HG02981 (cell line): ENCODE measurements at regions not wholly inside any gene's neighbourhood (a gene's known extent, or its start where the extent isn't known, plus 50 kb on each side); places are given as distances from the start of the nearest gene placed in this dataset.

Experiments
- ATAC-seq: cut with Tn5 transposase; IDR thresholded peaks from one replicate; pipeline ENCODE4 v1.9.1; 2021; ENCODE audit warnings: mild to moderate bottlenecking, moderate library complexity; ENCODE audit not compliant: unreplicated experiment

DNA sequence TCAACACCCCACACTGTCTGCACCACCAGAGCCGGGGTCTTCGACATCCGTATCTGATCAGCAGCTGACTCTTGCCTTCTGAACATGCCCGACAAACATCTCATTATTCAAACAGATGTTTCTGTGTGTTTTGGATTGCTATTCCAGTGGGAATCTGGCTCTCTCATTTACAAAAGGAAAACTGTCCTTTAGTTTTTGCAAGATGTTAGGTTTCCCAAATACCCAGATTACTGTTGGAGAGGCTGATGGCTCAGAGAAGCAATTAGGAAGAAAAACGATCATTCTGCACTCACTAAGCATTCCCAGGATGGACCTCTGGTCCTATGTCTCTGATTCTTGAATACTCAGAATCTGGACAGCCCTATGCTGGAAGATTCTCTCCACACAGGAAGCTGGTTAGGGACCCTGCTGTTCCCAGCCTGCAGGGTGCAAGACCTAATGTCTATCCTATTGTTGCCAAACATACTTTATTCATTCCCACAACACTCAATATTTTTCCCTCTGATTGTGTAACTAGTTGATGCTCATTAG is 532.9 kb downstream of the CDH26 start:
- ATAC-seq = no peak

DNA sequence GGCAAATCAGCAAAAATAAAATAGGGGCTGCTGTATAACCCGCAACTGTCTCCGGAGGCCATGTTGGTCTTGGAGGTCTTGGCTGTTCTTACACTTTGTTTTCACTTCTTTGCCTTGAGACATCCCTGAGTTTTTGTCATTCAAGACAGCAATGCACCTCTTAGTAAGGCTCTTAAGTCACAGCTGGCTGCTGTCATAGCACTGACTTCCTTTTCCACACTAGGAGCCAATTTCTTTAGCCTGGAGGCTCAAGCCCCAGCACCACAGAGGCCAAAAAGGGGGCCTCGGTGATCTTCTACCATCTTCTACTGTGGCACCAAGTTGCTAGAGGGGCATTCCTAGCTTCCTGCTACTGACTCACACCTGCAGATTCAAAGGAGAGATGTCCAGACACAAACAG is 536.3 kb downstream of the CDH26 start:
- no peak for ATAC-seq

DNA sequence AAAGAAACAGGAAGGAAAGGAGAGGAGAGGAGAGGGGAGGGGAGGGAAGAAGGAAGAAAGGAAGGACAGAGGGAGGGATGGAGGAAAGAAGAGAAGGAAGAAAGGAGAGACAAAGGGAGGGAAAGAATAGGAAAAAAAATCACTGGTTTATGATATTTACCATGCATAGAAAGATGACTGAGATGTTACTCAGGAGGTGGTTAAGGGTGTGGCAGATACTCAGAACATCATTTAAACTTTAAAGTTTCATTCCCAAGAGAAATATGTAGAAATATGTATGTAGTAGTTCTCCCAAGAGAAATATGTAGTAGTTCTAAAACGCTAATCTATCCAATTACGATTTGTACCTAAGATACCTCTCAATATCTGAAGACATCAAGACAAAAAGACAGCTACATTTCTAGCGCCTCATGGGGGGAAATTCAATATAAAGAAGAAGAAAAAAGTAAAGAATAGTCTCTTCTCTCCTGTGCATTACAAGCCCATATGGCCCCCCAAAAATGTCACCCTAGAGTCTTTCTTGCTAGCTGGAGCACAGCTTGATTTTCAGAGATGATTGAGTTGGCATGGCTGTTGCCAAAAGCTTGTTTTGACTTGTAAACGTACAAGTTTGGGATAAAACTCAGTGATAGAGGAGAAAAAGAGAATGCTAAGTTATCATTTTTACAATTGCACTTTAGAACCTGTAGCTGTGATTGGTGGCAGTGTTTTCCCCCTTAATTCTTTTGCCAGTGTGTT is 539.2 kb downstream of the CDH26 start:
- no peak for ATAC-seq

GRCh38 chr20:60500038-60500701 is 541.9 kb downstream of the CDH26 start:
- ATAC-seq = no peak

GRCh38 chr20:60501048-60501447 is 542.8 kb downstream of the CDH26 start:
- ATAC-seq = no peak

DNA sequence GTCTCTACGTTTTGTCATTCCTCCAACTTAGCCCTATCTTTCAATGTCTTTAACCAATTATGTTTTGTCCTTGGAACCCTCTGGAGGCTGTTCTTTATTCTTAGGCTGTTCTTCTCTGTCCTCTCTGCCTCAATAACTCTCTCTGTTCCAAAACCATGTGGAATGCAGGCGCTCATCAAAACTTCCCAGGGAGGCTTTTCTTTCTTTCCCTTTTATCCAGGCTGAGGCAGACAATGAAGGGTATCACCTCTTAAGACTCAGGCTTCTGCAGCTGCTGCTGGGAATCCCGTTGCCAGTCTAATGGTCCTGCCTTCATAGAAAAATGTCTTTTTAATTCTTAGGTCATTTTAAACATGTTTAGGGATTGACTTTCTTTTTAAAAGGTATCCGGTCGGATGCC is 544.7 kb downstream of the CDH26 start:
- no peak for ATAC-seq

DNA sequence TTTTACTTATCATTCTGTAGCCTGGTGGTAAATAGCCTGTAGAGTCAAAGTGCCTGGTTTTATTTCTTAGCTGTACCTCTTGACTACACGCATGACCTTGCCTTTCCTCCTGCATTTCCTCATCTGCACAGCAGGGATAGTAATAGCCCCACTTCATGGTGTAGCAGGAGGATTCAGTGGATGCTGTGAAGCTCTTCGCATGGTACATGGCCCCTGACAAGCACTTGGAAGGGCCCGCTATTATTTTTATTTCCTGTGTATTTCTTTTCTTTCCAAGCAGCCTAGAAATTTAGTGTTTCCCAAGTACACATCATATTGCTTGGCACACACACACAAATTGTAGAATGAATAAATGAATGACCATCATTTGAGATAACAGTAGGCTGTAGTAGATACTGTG is 547.2 kb downstream of the CDH26 start:
- ATAC-seq = no peak

- no peak for ATAC-seq
These were observed 547.8 kb downstream of the CDH26 start for GRCh38 chr20:60506061-60506460.

- no peak for ATAC-seq
These were observed 549.0 kb downstream of the CDH26 start for GRCh38 chr20:60507087-60507694.

DNA sequence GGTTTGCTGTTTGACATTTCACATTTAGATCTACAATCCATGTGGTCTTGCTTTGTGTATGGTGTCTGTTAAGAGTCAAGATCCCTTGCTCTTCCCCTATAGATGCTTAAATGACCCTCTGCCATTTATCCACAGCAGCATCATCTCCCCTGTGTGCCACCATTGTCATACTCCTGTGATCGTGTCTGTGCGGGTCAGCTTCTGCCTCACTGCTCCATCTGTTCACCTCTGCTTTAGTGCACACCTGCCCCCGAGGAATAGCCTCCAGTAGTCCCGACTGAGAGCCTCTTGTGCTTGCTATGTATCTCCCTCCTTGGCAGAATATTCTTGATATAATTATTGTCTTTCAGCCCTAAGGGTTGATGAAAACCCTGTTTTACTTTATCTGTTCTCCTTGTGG is 551.2 kb downstream of the CDH26 start:
- ATAC-seq = no peak

DNA sequence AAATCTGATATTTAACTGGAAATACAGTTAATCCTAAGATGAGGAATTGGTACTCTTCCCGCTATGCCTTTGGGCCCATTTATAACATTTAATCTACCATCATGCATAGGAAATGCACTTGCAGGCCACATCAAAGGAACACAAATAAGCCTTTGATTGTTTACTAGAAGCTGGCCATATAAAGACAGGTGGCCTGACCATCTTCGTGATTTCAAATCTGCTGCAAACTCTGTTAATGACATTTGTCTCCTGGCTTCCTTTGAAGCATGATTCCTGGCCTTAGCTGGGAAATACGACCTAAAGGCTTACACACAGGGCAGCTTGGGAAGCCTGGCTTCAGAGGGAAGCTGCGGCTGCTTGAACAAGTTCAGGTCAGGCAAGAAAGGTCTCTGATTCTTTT is 552.1 kb downstream of the CDH26 start:
- no peak for ATAC-seq

- ATAC-seq = no peak
These were observed 554.2 kb downstream of the CDH26 start for GRCh38 chr20:60512443-60512842.

- no peak for ATAC-seq
These were observed 554.9 kb downstream of the CDH26 start for GRCh38 chr20:60513141-60513540.

DNA sequence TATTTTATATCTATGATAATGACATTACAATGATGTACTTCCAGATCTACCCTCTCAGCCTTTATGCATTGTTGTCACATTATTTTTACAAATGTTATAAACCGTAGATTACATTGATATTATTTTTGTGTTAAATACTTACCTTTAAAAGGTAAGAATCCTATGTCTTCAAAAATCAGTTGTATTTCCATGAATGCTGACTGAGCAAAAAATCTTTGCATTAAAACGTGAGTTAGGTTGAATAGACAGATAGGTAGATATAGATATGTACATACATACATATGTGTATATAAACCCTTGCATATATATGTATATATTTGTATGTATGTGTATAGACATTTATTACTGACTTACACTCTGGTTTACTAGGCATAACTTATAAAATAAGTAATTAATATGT is 558.2 kb downstream of the CDH26 start:
- no peak for ATAC-seq

DNA sequence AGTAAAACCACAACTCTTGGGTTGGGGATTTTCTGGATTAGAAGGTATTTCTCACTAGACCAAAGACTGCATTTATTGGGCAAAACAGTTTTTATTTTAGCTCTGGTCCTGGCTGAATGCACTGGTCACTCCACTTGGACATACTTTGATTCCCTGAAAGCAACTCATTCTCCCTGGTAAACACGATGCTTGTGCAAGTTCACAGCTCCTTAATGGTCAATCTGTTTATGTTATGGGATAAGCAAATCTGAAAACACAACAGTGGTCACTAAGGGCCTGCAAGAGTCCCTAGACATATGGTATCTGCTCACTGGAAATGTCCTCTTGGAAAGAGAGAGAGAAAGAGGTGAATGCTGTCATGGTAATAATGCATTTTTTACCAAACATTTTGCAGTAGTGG is 559.8 kb downstream of the CDH26 start:
- no peak for ATAC-seq

GRCh38 chr20:60525397-60525796 is 567.2 kb downstream of the CDH26 start:
- ATAC-seq = no peak

DNA sequence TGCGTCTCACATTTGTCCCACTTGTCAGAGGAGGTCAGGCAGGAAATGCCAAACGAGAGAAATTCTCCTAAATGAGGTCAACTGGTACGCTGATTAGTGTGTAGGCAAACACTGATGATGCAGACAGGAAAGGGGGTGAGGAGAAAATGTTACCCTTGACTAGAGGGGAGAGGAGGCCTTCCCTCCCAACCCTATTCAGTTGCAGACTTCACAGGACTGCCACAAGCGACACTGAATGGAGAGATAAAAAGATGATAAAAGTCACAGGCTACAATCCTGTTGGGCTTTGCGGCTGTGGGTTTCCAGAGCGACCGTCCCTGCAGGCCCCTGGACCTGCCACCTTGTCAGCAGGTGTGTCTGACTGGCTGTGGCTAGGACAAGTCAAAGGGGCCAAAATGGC is 569.4 kb downstream of the CDH26 start:
- ATAC-seq = no peak

DNA sequence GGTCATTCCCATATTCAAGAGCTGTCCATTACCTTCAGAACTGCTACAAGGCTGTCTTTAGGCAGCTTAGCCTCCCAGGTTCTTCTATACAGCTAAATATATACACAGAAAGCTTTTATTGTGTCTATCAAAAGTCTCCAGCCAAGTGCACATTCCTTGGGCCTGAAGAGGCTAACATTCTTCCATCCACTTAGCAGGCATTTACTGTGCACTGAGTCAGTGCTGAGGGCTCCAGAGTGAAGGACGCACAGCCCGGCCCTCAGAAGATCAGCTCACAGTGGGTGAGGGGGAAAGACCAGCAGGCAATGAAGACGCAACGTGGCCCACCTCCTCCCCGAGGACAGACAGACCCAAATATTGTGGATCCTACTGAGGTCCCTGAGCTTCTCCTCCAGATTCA is 569.9 kb downstream of the CDH26 start:
- no peak for ATAC-seq

DNA sequence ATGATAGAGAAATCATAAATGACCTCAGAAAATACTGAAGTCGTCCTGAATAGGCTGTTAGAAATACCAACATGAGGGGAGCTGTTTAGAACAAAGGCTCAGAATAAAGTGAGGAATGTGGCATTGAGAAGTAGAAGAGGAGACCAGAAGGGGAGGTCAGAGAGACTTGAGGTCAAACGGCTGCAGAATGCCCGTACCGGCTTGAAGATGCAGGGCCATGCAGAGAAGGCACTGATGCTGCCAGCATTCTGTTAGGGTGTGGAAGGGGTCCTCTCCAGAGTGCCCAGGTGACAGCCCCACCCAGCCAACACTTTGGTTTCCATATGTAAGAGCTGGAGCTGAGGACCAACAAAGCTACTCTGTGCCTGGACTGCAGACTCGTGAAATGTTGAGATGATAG is 570.9 kb downstream of the CDH26 start:
- no peak for ATAC-seq

DNA sequence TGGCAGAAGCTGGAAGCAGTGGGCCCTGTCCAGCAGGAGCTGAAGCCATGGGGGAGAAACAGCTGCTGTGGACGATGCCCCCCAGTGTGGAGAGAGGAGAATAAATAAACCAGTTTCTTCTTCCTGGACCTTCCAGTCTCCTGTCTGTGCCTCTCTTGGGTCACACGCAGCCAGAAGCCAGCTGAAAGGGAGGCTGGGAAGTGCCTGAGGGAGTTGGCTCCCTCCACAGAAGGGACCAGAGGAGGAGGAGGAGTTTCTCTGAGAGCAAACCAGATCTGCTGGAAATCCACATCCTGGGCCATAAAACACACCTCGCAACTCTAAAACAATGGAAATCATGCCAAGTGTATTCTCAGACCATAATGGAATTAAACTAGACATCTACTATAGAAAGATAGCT is 577.0 kb downstream of the CDH26 start:
- no peak for ATAC-seq

- no peak for ATAC-seq
These were observed 582.4 kb downstream of the CDH26 start for GRCh38 chr20:60540591-60540990.

- ATAC-seq = no peak
These were observed 583.8 kb downstream of the CDH26 start for GRCh38 chr20:60541991-60542390.
